ENCODE measurements at regions not wholly inside any gene's neighbourhood (a gene's known extent, or its start where the extent isn't known, plus 50 kb on each side); places are given as distances from the start of the nearest gene placed in this dataset.

GRCh38 chr14:25944020-25944419 lies 653.8 kb downstream of the NOVA1 start:
- Histone ChIP-seq H3K27me3 (ENCODE audit: insufficient read depth, low read depth, low read length) (no peaks in the 10 kb centered on the region), H4K20me1 (ENCODE audit: insufficient read depth) (no peaks in the 10 kb centered on the region), H3K9me2 (ENCODE audit: insufficient read depth, low read length) (peaks cover 4% of the 10 kb centered on the region), H3K9ac (ENCODE audit: low read length) (peak overlapping the region; percentile 53), H2AFZ (ENCODE audit: low read depth, low read length) (peak overlapping the region; percentile 18), H3K36me3 (ENCODE audit: insufficient read depth, low read length) (no peaks in the 10 kb centered on the region), H3K27ac (ENCODE audit: low read length) (peak overlapping the region; percentile 96), H3K4me2 (ENCODE audit: low read length) (peak overlapping the region; percentile 28), H3K79me2 (replicated peaks; ENCODE audit: insufficient read depth, low read length) (no peaks in the 10 kb centered on the region), H3K4me3 (ENCODE audit: low read length) (peak overlapping the region; percentile 31), H3K9me3 (ENCODE audit: low read length) (no peaks in the 10 kb centered on the region), H3F3A (ENCODE audit: insufficient read depth, low read length, poor library complexity, severe bottlenecking) (peaks cover 17% of the 10 kb centered on the region)
- TF ChIP-seq EP300 (conservative IDR thresholded peaks at IDR 0.05; ENCODE audit: poor library complexity, severe bottlenecking) (peak; percentile 95), RAD21 (conservative IDR thresholded peaks at IDR 0.05) (peak; percentile 32), POLR2AphosphoS5 (IDR thresholded peaks at IDR 0.05) (peak; percentile 86), REST (IDR thresholded peaks at IDR 0.05; ENCODE audit: borderline replicate concordance) (peak; percentile 69), TAF1 (IDR thresholded peaks at IDR 0.05; ENCODE audit: low read depth) (no peak), EZH2 (IDR thresholded peaks at IDR 0.05; ENCODE audit: borderline replicate concordance, insufficient read depth, low read length, poor library complexity, severe bottlenecking) (no peak), MXI1 (conservative IDR thresholded peaks at IDR 0.05; ENCODE audit: poor library complexity, severe bottlenecking) (no peak), SMC3 (conservative IDR thresholded peaks at IDR 0.05; ENCODE audit: poor library complexity) (peak; percentile 31)
- TF ChIP-seq, protein P1, sequence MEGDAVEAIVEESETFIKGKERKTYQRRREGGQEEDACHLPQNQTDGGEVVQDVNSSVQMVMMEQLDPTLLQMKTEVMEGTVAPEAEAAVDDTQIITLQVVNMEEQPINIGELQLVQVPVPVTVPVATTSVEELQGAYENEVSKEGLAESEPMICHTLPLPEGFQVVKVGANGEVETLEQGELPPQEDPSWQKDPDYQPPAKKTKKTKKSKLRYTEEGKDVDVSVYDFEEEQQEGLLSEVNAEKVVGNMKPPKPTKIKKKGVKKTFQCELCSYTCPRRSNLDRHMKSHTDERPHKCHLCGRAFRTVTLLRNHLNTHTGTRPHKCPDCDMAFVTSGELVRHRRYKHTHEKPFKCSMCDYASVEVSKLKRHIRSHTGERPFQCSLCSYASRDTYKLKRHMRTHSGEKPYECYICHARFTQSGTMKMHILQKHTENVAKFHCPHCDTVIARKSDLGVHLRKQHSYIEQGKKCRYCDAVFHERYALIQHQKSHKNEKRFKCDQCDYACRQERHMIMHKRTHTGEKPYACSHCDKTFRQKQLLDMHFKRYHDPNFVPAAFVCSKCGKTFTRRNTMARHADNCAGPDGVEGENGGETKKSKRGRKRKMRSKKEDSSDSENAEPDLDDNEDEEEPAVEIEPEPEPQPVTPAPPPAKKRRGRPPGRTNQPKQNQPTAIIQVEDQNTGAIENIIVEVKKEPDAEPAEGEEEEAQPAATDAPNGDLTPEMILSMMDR (IDR thresholded peaks at IDR 0.05; ENCODE audit: poor library complexity, severe bottlenecking): no peak

GRCh38 chr14:25943329-25943728 lies 654.5 kb downstream of the NOVA1 start:
- Histone ChIP-seq H4K20me1 (ENCODE audit: insufficient read depth) (no peaks in the 10 kb centered on the region), H2AFZ (ENCODE audit: low read depth, low read length) (no peak overlapping the region), H3K9me3 (ENCODE audit: low read length) (no peaks in the 10 kb centered on the region), H3K9me2 (ENCODE audit: insufficient read depth, low read length) (peaks cover 4% of the 10 kb centered on the region), H3K27me3 (ENCODE audit: insufficient read depth, low read depth, low read length) (no peaks in the 10 kb centered on the region), H3K36me3 (ENCODE audit: insufficient read depth, low read length) (no peaks in the 10 kb centered on the region), H3K79me2 (replicated peaks; ENCODE audit: insufficient read depth, low read length) (no peaks in the 10 kb centered on the region), H3K27ac (ENCODE audit: low read length) (peak overlapping the region; percentile 96), H3K9ac (ENCODE audit: low read length) (peak overlapping the region; percentile 53), H3K4me3 (ENCODE audit: low read length) (peak overlapping the region; percentile 31), H3K4me2 (ENCODE audit: low read length) (peak overlapping the region; percentile 20), H3F3A (ENCODE audit: insufficient read depth, low read length, poor library complexity, severe bottlenecking) (peaks cover 17% of the 10 kb centered on the region)
- no peak for TF ChIP-seq EZH2 (IDR thresholded peaks at IDR 0.05; ENCODE audit: borderline replicate concordance, insufficient read depth, low read length, poor library complexity, severe bottlenecking)
- peak; percentile 35 for TF ChIP-seq SMC3 (conservative IDR thresholded peaks at IDR 0.05; ENCODE audit: poor library complexity)
- TF ChIP-seq MXI1 (conservative IDR thresholded peaks at IDR 0.05; ENCODE audit: poor library complexity, severe bottlenecking): no peak
- TF ChIP-seq POLR2AphosphoS5 (IDR thresholded peaks at IDR 0.05): no peak
- TF ChIP-seq TAF1 (IDR thresholded peaks at IDR 0.05; ENCODE audit: low read depth): no peak
- peak; percentile 57 for TF ChIP-seq RAD21 (conservative IDR thresholded peaks at IDR 0.05)
- TF ChIP-seq, protein P1 (IDR thresholded peaks at IDR 0.05; ENCODE audit: poor library complexity, severe bottlenecking): peak; percentile 56
- peak; percentile 60 for TF ChIP-seq REST (IDR thresholded peaks at IDR 0.05; ENCODE audit: borderline replicate concordance)
- no peak for TF ChIP-seq EP300 (conservative IDR thresholded peaks at IDR 0.05; ENCODE audit: poor library complexity, severe bottlenecking)

Data from neural cell (in vitro differentiated cells).